Right cardiac atrium (tissue), 5 donors: ENCODE measurements at regions not wholly inside any gene's neighbourhood (a gene's known extent, or its start where the extent isn't known, plus 50 kb on each side); places are given as distances from the start of the nearest gene placed in this dataset.
A peak's percentile ranks its signal among the peaks of the same experiment; 100 is the strongest.
"Not testable (repeated sequence)": the region's sequence is repeated elsewhere in the genome, so short reads cannot be mapped to it uniquely, and the experiment has no call there.

Experiments
- ATAC-seq, 2 donors: fragments of 200-7000 bp; cut with Tn5 transposase; one replicate each; pipeline versions ENCODE4 v1.8.0 to v1.9.1; 2020; ENCODE audit warnings: moderate library complexity in 2 of 2, mild to moderate bottlenecking in 1 of 2
- DNase-seq, 3 donors: peaks; one replicate each; pipeline ENCODE4 v3.0.0-alpha.2; 2020
- H3K27ac ChIP-seq: one replicate; pipeline ENCODE4 v1.5.1; 2013; ENCODE audit warnings: mild to moderate bottlenecking, low read length, control low read depth, moderate library complexity
- H3K27me3 ChIP-seq: one replicate; pipeline ENCODE4 v1.6.1; 2013; ENCODE audit not compliant: control insufficient read depth, insufficient read depth
- H3K4me1 ChIP-seq: one replicate; pipeline ENCODE4 v1.6.1; 2013; ENCODE audit warnings: low read length; ENCODE audit not compliant: control insufficient read depth, insufficient read depth
- H3K4me3 ChIP-seq: one replicate; pipeline ENCODE4 v1.5.1; 2013; ENCODE audit warnings: low read length, control low read depth
- H3K9me3 ChIP-seq: one replicate; pipeline ENCODE4 v1.6.1; 2013; ENCODE audit warnings: low read length; ENCODE audit not compliant: control insufficient read depth
- WGBS: extraction: QIAGEN DNeasy Blood & Tissue Kit; methylation state at CpG from one replicate; pipeline ENCODE4 v1.1.7; 2013; 5-methylcytosine and 5-hydroxymethylcytosine counted together
- intact Hi-C, 4 donors: fragments of 100-400 bp; cut with DNase I; formaldehyde crosslinking; loops; one replicate each; pipeline versions ENCODE4 v1.11.0 to v1.14.0; 2022 to 2023
- donor health status: healthy with polysubstance abuse.
- donor health status: DM: no; HTN: yes; CAD: no.
- donor health status: DM: no; HTN: no; CAD: no.
- donor health status: DM: no; HTN: yes; CAD: no; lungs with severe emphysema.
- donor health status: DM: yes; HTN: yes; CAD: no.

- H3K4me1 ChIP-seq, result peaks cover 7% of the 10 kb centered on the region
- H3K9me3 ChIP-seq, result no peaks in the 10 kb centered on the region
- no peaks in the 10 kb centered on the region for H3K27me3 ChIP-seq
- H3K27ac ChIP-seq, result peak overlapping the region; percentile 99
- H3K4me3 ChIP-seq, result no peak overlapping the region
- peak; percentile 85 to 89 for ATAC-seq
- peak; percentile 13 to 69 (median 60) for DNase-seq
- WGBS, result 49% methylated on average over 10 of the region's 10 CpGs
- intact Hi-C loops, result no loop called here
Measured at GRCh38 chr12:118537481-118537917, 161.1 kb downstream of the SUDS3 start.

DNA sequence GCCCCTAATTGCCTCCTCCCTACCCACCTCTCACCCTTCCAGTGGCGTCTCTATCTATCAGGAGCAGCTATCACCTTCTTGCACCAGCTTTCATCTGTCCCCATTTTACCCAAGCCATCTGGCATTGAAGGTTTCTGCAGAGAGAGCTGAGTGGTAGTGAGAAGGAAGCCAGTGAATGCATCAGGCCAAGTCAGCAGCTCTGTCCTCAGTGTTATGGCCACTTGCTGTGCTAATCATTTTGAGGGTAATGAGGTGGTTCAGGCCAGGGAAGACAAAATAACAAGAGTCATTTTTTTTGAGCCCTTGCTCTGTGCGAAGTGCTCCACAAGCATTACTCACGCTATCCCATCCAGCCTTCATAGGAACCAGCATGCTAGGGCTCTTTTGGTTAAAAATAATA, 164.7 kb downstream of the SUDS3 start:
- H3K27ac ChIP-seq, result no peak overlapping the region
- H3K4me1 ChIP-seq, result peaks cover 6% of the 10 kb centered on the region
- intact Hi-C loops, result no loop called here
- WGBS, result 68% methylated on average over 3 of the region's 3 CpGs
- no peak overlapping the region for H3K4me3 ChIP-seq
- H3K9me3 ChIP-seq, result no peaks in the 10 kb centered on the region
- ATAC-seq (no peak), DNase-seq (no peak)
- no peaks in the 10 kb centered on the region for H3K27me3 ChIP-seq

- no peaks in the 10 kb centered on the region for H3K9me3 ChIP-seq
- WGBS, result 88% methylated on average over 6 of the region's 6 CpGs
- no peaks in the 10 kb centered on the region for H3K27me3 ChIP-seq
- no peak for ATAC-seq
- H3K4me1 ChIP-seq, result peaks cover 2% of the 10 kb centered on the region
- intact Hi-C loops, result no loop called here
- H3K4me3 ChIP-seq, result no peak overlapping the region
- no peak overlapping the region for H3K27ac ChIP-seq
- no peak for DNase-seq
Measured at GRCh38 chr12:118541934-118542333, 165.6 kb downstream of the SUDS3 start.

DNA sequence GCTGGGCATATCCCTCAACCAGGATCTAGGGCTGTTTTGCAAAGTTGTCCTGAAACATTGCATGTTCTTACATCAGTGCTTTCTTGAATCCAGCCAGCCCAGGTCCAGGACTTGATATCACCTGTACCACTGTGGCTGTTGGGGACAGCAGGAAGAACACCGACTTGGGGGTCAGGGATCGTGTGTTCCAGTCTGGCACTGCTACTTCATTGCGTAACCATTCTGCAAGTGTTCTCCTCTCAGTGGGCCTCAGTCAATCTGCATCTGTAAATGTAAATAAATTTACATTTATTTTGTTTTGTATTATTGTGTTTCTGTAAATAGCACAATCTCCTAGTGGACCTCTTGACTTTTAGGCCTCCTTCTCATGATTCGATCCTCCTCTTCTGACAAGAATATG, 167.3 kb downstream of the SUDS3 start:
- Histone ChIP-seq H3K27me3 (no peaks in the 10 kb centered on the region), H3K27ac (no peak overlapping the region), H3K9me3 (no peaks in the 10 kb centered on the region), H3K4me1 (peaks cover 1% of the 10 kb centered on the region), H3K4me3 (no peak overlapping the region)
- ATAC-seq, result no peak
- DNase-seq, result no peak
- WGBS, result 80% methylated on average over 4 of the region's 4 CpGs
- intact Hi-C loops, result no loop called here

GRCh38 chr12:118544569-118544968, 168.2 kb downstream of the SUDS3 start:
- Histone ChIP-seq H3K27ac (no peak overlapping the region), H3K27me3 (no peaks in the 10 kb centered on the region), H3K9me3 (no peaks in the 10 kb centered on the region), H3K4me1 (no peaks in the 10 kb centered on the region), H3K4me3 (no peak overlapping the region)
- 67% methylated on average over 1 of the region's 1 CpG for WGBS
- ATAC-seq (no peak), DNase-seq (no peak)
- intact Hi-C loops, result no loop called here

GRCh38 chr12:118547606-118548005, 171.3 kb downstream of the SUDS3 start:
- WGBS, result 93% methylated on average over 6 of the region's 6 CpGs
- not testable (repeated sequence) for DNase-seq

DNA sequence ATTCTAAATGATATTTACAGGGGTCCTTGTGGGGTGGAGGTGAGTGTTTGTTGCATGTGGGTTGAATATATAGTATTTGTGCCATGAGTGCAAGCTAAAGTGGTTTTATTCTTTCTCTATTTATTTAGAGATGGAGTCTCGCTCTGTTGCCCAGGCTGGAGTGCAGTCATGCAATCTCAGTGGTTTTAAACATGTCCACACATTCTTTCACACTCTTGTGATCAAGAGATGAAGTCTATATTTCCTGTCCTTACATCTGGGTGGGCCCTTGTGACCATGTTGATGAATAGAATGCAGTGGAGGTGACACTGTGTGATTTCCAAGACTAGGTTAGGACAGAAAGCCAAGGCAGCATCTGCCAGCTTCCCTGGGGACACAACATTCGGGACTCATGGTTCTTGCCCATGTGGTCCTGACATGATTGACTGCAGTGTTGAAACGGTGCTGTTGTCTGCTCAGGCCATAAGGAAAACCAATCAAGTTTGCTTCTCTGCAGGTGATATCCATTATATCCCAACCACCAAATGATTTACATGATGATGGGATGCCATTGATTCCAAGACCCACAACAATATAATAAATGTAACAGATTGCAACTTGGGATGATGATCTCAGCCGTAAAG, 172.6 kb downstream of the SUDS3 start:
- Histone ChIP-seq H3K27ac (no peak overlapping the region), H3K27me3 (no peaks in the 10 kb centered on the region), H3K4me3 (no peak overlapping the region), H3K4me1 (no peaks in the 10 kb centered on the region), H3K9me3 (no peaks in the 10 kb centered on the region)
- intact Hi-C loops, result no loop called here
- WGBS, result 63% methylated on average over 4 of the region's 4 CpGs
- no peak for ATAC-seq
- DNase-seq, result no peak

More at GRCh38 chr12:118547606-118548005, 171.3 kb downstream of the SUDS3 start:
- ATAC-seq, H3K4me3 ChIP-seq, H3K4me1 ChIP-seq, H3K27me3 ChIP-seq, H3K27ac ChIP-seq, intact Hi-C loops, H3K9me3 ChIP-seq: not testable (repeated sequence)

- DNase-seq, result no peak
- Histone ChIP-seq H3K27me3 (no peaks in the 10 kb centered on the region), H3K27ac (no peak overlapping the region), H3K9me3 (no peaks in the 10 kb centered on the region), H3K4me3 (no peak overlapping the region), H3K4me1 (no peaks in the 10 kb centered on the region)
- intact Hi-C loops, result no loop called here
- ATAC-seq, result no peak
- 55% methylated on average over 8 of the region's 8 CpGs for WGBS
Measured at GRCh38 chr12:118549510-118549980, 173.2 kb downstream of the SUDS3 start.

GRCh38 chr12:118553856-118554504, 177.6 kb downstream of the SUDS3 start:
- H3K9me3 ChIP-seq, result no peaks in the 10 kb centered on the region
- no peaks in the 10 kb centered on the region for H3K27me3 ChIP-seq
- intact Hi-C loops, result no loop called here
- H3K4me1 ChIP-seq, result no peaks in the 10 kb centered on the region
- no peak overlapping the region for H3K27ac ChIP-seq
- DNase-seq, result no peak
- no peak overlapping the region for H3K4me3 ChIP-seq
- ATAC-seq, result no peak
- 62% methylated on average over 5 of the region's 5 CpGs for WGBS

GRCh38 chr12:118558941-118559340, 182.6 kb downstream of the SUDS3 start:
- 60% methylated on average over 4 of the region's 4 CpGs for WGBS
- no peak overlapping the region for H3K27ac ChIP-seq
- ATAC-seq (no peak), DNase-seq (no peak)
- H3K27me3 ChIP-seq, result no peaks in the 10 kb centered on the region
- intact Hi-C loops, result no loop called here
- H3K4me3 ChIP-seq, result no peak overlapping the region
- no peaks in the 10 kb centered on the region for H3K4me1 ChIP-seq
- H3K9me3 ChIP-seq, result no peaks in the 10 kb centered on the region

DNA sequence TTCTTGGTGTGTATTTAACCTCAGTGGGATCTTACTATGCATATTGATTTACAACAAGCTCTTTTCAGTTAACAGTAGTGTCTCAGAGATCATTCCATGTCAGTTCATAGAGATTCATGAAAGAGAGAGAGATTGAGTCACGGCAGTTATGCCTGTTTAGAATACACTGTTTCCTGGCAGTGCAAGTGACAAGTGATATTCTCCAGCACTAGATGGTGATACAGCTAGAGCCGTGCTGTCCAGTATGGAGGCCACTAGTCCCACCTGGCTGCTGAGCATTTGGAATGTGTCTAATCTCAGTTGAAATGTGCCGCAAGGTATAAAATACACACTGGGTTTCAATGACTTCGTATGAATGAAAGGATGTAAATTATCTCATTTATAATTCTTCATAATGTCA, 184.4 kb downstream of the SUDS3 start:
- intact Hi-C loops, result no loop called here
- ATAC-seq (peak; percentile 63 to 69), DNase-seq (no peak)
- WGBS, result 28% methylated on average over 4 of the region's 4 CpGs
- Histone ChIP-seq H3K4me1 (no peaks in the 10 kb centered on the region), H3K4me3 (no peak overlapping the region), H3K27me3 (no peaks in the 10 kb centered on the region), H3K9me3 (no peaks in the 10 kb centered on the region), H3K27ac (no peak overlapping the region)
